ENCODE measurements at regions not wholly inside any gene's neighbourhood (a gene's known extent, or its start where the extent isn't known, plus 50 kb on each side); places are given as distances from the start of the nearest gene placed in this dataset.

DNA sequence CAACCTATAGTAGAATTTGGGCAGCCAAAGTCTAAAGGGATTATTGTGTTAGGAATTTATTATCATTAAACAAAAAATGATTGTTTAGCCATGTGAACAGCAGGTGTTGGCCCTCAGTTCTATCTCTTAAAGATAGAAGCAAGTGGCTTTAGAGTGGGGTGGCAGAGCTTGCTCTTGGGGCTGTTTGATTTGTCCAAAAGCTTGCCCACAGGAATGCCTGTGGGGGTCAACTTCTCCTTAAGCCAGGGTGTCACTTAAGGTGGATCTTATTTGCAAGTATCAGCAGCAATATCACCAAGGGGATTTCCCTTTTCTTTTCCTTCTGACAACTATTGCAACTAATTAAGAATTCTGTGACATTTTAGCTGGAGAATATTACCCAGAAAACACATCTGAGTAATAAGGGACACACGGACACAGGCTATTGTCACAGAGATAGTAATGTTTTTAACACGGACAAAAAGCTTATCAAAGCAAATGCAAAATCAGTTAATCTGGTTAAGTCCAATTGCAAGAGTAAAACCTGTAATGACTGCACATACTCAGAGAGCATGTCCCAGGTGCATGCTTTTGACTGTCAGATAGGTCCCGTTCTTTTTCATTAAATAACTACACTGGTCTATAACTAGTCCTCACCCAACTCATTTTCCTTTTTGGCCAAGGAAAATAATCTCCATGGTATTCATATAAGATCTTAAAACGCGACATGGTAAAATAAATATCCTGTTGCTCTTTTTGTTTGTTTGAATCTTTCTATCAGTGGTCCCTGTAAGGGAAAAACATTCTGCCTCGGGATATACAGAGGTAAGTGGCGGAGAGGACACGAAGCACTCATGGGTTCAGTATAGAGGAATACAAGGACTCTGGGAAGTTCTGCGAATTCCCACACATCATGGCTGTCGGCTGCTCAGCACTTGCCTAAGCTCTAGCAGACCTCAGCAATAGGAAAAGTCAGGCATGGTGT lies 172.1 kb upstream of the RFC3 start:
- TF ChIP-seq, protein P1, sequence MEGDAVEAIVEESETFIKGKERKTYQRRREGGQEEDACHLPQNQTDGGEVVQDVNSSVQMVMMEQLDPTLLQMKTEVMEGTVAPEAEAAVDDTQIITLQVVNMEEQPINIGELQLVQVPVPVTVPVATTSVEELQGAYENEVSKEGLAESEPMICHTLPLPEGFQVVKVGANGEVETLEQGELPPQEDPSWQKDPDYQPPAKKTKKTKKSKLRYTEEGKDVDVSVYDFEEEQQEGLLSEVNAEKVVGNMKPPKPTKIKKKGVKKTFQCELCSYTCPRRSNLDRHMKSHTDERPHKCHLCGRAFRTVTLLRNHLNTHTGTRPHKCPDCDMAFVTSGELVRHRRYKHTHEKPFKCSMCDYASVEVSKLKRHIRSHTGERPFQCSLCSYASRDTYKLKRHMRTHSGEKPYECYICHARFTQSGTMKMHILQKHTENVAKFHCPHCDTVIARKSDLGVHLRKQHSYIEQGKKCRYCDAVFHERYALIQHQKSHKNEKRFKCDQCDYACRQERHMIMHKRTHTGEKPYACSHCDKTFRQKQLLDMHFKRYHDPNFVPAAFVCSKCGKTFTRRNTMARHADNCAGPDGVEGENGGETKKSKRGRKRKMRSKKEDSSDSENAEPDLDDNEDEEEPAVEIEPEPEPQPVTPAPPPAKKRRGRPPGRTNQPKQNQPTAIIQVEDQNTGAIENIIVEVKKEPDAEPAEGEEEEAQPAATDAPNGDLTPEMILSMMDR (IDR thresholded peaks at IDR 0.05): no peak
- TF ChIP-seq TCF7L2 (IDR thresholded peaks at IDR 0.05; ENCODE audit: low read depth, low read length): no peak

All from Panc1 (cell line).